SK-N-SH (cell line): ENCODE measurements at regions not wholly inside any gene's neighbourhood (a gene's known extent, or its start where the extent isn't known, plus 50 kb on each side); places are given as distances from the start of the nearest gene placed in this dataset.

ENCODE experiments used
- CTCF ChIA-PET: fragments of 300-600, 350-600 bp; formaldehyde crosslinking; extraction: SDS; loops from one replicate; lab custom pipeline; 2021; lab: Yijun Ruan, JAX
- POLR2A ChIA-PET: fragments of 350-600 bp; sonication (Branson Sonifier 250); formaldehyde crosslinking; extraction: SDS; loops from one replicate; lab custom pipeline; 2020; ENCODE audit warnings: antibody characterized with exemption, inconsistent platforms; lab: Yijun Ruan, JAX
- DNase-seq: peaks from one replicate; pipeline ENCODE4 v3.0.0; 2012
- H2AFZ ChIP-seq: fragments of 200-600 bp; sonication (generic); 2 replicates; pipeline ENCODE4 v1.8.1; 2016; ENCODE audit warnings: antibody characterized with exemption, mild to moderate bottlenecking, low read depth
- H3F3A ChIP-seq: fragments of 200-600 bp; sonication (generic); replicated peaks from 2 replicates; pipeline ENCODE3; 2016; ENCODE audit warnings: antibody characterized with exemption, mild to moderate bottlenecking; ENCODE audit not compliant: insufficient read depth
- H3K27ac ChIP-seq, 2 experiments: fragments of 200-500 bp in 1 of 2; fragments of 200-600 bp in 1 of 2; sonication (Bioruptor generic) in 1 of 2; sonication (generic), shearing (Covaris generic) in 1 of 2; 2 replicates each; pipeline versions ENCODE4 v1.5.1 to v1.6.1; 2014 to 2016; ENCODE audit warnings: low read depth in 2 of 2, inconsistent platforms in 1 of 2, low read length in 1 of 2, mild to moderate bottlenecking in 1 of 2, mixed read lengths in 1 of 2
- H3K27me3 ChIP-seq: fragments of 200-600 bp; sonication (generic), shearing (Covaris generic); 2 replicates; pipeline ENCODE4 v1.6.1; 2016; ENCODE audit warnings: mixed run types; ENCODE audit not compliant: insufficient read depth
- H3K36me3 ChIP-seq, 2 experiments: fragments of 200-500 bp in 1 of 2; fragments of 200-600 bp in 1 of 2; sonication (Bioruptor generic) in 1 of 2; sonication (generic) in 1 of 2; replicated peaks in 1 of 2; 2 replicates each; pipeline versions ENCODE3 to v1.5.1; 2014 to 2016; ENCODE audit warnings: low read length in 1 of 2, mild to moderate bottlenecking in 1 of 2; ENCODE audit not compliant: insufficient read depth in 2 of 2, control insufficient read depth in 1 of 2
- H3K4me1 ChIP-seq, 2 experiments: fragments of 200-500 bp in 1 of 2; fragments of 200-600 bp in 1 of 2; sonication (Bioruptor generic) in 1 of 2; sonication (generic), shearing (Covaris generic) in 1 of 2; 2 replicates each; pipeline versions ENCODE4 v1.5.1 to v1.6.1; 2014 to 2016; ENCODE audit warnings: low read depth in 1 of 2, low read length in 1 of 2, mixed run types in 1 of 2; ENCODE audit not compliant: insufficient read depth in 2 of 2, control insufficient read depth in 1 of 2
- H3K4me2 ChIP-seq: fragments of 200-600 bp; sonication (generic), shearing (Covaris generic); 2 replicates; pipeline ENCODE4 v1.6.1; 2017; ENCODE audit warnings: mixed run types
- H3K4me3 ChIP-seq, 2 experiments: fragments of 200-500 bp in 1 of 2; fragments of 200-600 bp in 1 of 2; sonication (Bioruptor generic) in 1 of 2; sonication (generic), shearing (Covaris generic) in 1 of 2; 2 replicates each; pipeline versions ENCODE4 v1.5.1 to v1.8.1; 2014 to 2016; ENCODE audit warnings: low read depth in 2 of 2, inconsistent platforms in 1 of 2, low read length in 1 of 2, mild to moderate bottlenecking in 1 of 2, mixed read lengths in 1 of 2, moderate library complexity in 1 of 2
- H3K79me2 ChIP-seq: fragments of 200-600 bp; sonication (generic); 2 replicates; pipeline ENCODE4 v1.8.1; 2017; ENCODE audit warnings: mild to moderate bottlenecking; ENCODE audit not compliant: insufficient read depth
- H3K9ac ChIP-seq: fragments of 200-600 bp; sonication (generic); 2 replicates; pipeline ENCODE4 v1.6.1; 2017; ENCODE audit warnings: mixed run types
- H3K9me2 ChIP-seq: fragments of 200-600 bp; sonication (generic); 2 replicates; pipeline ENCODE4 v1.6.1; 2017; ENCODE audit warnings: mixed run types
- H3K9me3 ChIP-seq: fragments of 200-600 bp; sonication (generic); 2 replicates; pipeline ENCODE4 v1.6.1; 2017; ENCODE audit warnings: mixed run types, mild to moderate bottlenecking, moderate library complexity
- H4K20me1 ChIP-seq: fragments of 200-600 bp; sonication (generic); 2 replicates; pipeline ENCODE4 v1.6.1; 2017; ENCODE audit warnings: mild to moderate bottlenecking, mixed run types; ENCODE audit not compliant: insufficient read depth
- EP300 ChIP-seq, 2 experiments: IDR thresholded peaks; 2 replicates each; pipeline versions ENCODE4 v1.4.0 to v1.6.1; 2012; ENCODE audit warnings: borderline replicate concordance in 1 of 2, low read depth in 1 of 2, low read length in 1 of 2
- EZH2phosphoT487 ChIP-seq: fragments of 200-600 bp; sonication (generic); IDR thresholded peaks from 2 replicates; pipeline ENCODE4 v1.6.1; 2017; ENCODE audit warnings: low read depth, mixed run types, mild to moderate bottlenecking, antibody characterized with exemption, moderate library complexity, borderline replicate concordance
- FOXM1 ChIP-seq: IDR thresholded peaks from 2 replicates; pipeline ENCODE4 v1.4.0; 2012; ENCODE audit warnings: low read depth, mild to moderate bottlenecking
- MAX ChIP-seq: IDR thresholded peaks from 2 replicates; pipeline ENCODE4 v1.4.0; 2012; ENCODE audit warnings: low read depth
- MXI1 ChIP-seq: IDR thresholded peaks from 2 replicates; pipeline ENCODE4 v1.6.1; 2012; ENCODE audit warnings: mild to moderate bottlenecking, low read depth, low read length, improper control_type of control experiment
- NFIC ChIP-seq: IDR thresholded peaks from 2 replicates; pipeline ENCODE4 v1.4.0; 2012; ENCODE audit warnings: borderline replicate concordance
- PBX3 ChIP-seq: IDR thresholded peaks from 2 replicates; pipeline ENCODE4; 2012
- POLR2AphosphoS5 ChIP-seq: IDR thresholded peaks from 2 replicates; pipeline ENCODE4 v1.6.1; 2012; ENCODE audit warnings: low read depth, low read length
- RAD21 ChIP-seq: IDR thresholded peaks from 2 replicates; pipeline ENCODE4 v1.6.1; 2012; ENCODE audit warnings: mild to moderate bottlenecking, low read length
- RXRA ChIP-seq: IDR thresholded peaks from 2 replicates; pipeline ENCODE4 v1.4.0; 2012; ENCODE audit warnings: low read depth, mild to moderate bottlenecking, borderline replicate concordance
- SIN3A ChIP-seq: IDR thresholded peaks from 2 replicates; pipeline ENCODE4 v1.6.1; 2012; ENCODE audit warnings: low read depth, mild to moderate bottlenecking, low read length, moderate library complexity, borderline replicate concordance
- USF1 ChIP-seq: IDR thresholded peaks from 2 replicates; pipeline ENCODE4 v1.4.0; 2012; ENCODE audit warnings: low read depth, borderline replicate concordance
- USF2 ChIP-seq: fragments of 150-350 bp; IDR thresholded peaks from 2 replicates; pipeline ENCODE4 v1.6.1; 2017; ENCODE audit warnings: antibody characterized with exemption, low read length, low read depth, borderline replicate concordance
- ZBTB33 ChIP-seq: IDR thresholded peaks from 2 replicates; pipeline ENCODE4 v1.4.0; 2012; ENCODE audit warnings: low read depth, borderline replicate concordance
- WGBS: methylation state at CpG from one replicate; pipeline ENCODE4 v1.1.6; 2017; ENCODE audit warnings: low lambda C conversion rate; 5-methylcytosine and 5-hydroxymethylcytosine counted together

- WGBS, result 54% methylated on average over 3 of the region's 3 CpGs
- CTCF ChIA-PET, result interaction anchor here (0.9 kb wide), 1 partner anchor 13 kb away, joined by 3 read pairs; no protein-coding TSS in a partner anchor
- Histone ChIP-seq H3K36me3 (no peaks in the 10 kb centered on the region), H3K27ac (no peak overlapping the region), H4K20me1 (no peaks in the 10 kb centered on the region), H3K4me3 (no peak overlapping the region), H3K9me3 (no peaks in the 10 kb centered on the region), H3K9ac (no peak overlapping the region), H3K79me2 (no peaks in the 10 kb centered on the region), H3K9me2 (no peaks in the 10 kb centered on the region), H3K27me3 (no peaks in the 10 kb centered on the region), H3K4me2 (no peak overlapping the region), H3F3A (peaks cover 5% of the 10 kb centered on the region), H3K4me1 (peaks cover 0 to 5% of the 10 kb centered on the region in 2 experiments; a peak in 2 of 4 replicates), H2AFZ (no peak overlapping the region)
- DNase-seq, result no peak
- TF ChIP-seq USF2 (no peak), SIN3A (no peak), NFIC (no peak), MAX (no peak), PBX3 (no peak), POLR2AphosphoS5 (no peak), MXI1 (no peak), FOXM1 (no peak), EP300 (IDR thresholded peaks at IDR 0.05; ENCODE audit: borderline replicate concordance in 1 of 2, low read depth in 1 of 2, low read length in 1 of 2) (no peak), RXRA (no peak), EZH2phosphoT487 (no peak), ZBTB33 (no peak), USF1 (no peak), RAD21 (no peak)
- POLR2A ChIA-PET, result no interaction called here
Observed at GRCh38 chr1:192438737-192439136, 121.9 kb downstream of the RGS21 start.
